Right renal pelvis (tissue), 4 donors: ENCODE measurements at regions not wholly inside any gene's neighbourhood (a gene's known extent, or its start where the extent isn't known, plus 50 kb on each side); places are given as distances from the start of the nearest gene placed in this dataset.
"Not testable (repeated sequence)": the region's sequence is repeated elsewhere in the genome, so short reads cannot be mapped to it uniquely, and the experiment has no call there.

Experiments
- DNase-seq, 4 donors: peaks; one replicate each; pipeline ENCODE4 v3.0.0-alpha.2; 2013; ENCODE audit warnings: low read depth in 4 of 4, low spot score in 3 of 4, missing footprints in 1 of 4

DNA sequence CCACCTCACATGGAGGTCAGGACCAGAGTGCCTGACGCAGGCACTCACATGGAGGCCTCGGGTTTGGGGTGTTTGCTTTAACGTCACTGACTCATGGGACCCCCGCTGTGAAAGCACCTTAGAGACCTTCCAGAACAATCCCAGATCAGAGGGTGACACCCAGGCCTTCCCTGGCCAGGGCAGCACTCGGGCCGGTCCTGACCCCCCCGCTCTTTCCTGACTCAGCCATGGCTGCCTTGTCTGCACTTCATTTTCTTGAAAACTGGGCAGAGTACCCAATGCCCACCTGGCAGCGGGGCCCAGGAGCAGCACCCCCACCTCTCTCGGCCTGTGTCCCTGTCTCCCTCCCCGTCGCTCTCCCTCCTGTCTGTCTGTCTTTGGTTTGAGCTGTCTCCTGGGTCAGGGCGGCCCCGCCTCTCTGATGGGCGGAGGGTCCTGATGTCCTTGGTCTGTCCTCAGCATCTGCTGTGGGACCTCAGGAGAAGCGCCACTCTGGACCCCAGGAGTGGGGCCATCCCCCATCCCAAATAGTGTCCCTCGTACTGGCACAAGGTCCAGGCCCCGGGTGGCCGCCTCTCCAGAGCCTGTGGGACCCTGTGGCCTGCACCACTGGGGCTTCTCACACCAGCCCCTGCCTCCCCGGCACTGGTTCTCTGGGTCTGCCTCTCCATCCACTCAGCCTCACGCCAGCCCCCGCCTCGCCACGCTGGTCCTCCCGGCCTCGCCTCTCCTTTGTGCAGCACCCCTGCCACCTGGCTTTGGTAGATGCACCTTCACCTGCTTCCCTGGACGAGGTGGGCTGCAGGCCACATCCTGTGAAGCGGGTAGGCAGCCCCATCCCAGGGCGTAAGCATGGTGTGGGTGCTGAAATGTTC lies 55.9 kb upstream of the ZNF469 start:
- no peak for DNase-seq

- DNase-seq: peak in 2 of 4 donors; percentile 23 to 29
These were observed 55.0 kb upstream of the ZNF469 start for GRCh38 chr16:88327561-88328312.

GRCh38 chr16:88328313-88328980 lies 54.3 kb upstream of the ZNF469 start:
- no peak for DNase-seq

DNA sequence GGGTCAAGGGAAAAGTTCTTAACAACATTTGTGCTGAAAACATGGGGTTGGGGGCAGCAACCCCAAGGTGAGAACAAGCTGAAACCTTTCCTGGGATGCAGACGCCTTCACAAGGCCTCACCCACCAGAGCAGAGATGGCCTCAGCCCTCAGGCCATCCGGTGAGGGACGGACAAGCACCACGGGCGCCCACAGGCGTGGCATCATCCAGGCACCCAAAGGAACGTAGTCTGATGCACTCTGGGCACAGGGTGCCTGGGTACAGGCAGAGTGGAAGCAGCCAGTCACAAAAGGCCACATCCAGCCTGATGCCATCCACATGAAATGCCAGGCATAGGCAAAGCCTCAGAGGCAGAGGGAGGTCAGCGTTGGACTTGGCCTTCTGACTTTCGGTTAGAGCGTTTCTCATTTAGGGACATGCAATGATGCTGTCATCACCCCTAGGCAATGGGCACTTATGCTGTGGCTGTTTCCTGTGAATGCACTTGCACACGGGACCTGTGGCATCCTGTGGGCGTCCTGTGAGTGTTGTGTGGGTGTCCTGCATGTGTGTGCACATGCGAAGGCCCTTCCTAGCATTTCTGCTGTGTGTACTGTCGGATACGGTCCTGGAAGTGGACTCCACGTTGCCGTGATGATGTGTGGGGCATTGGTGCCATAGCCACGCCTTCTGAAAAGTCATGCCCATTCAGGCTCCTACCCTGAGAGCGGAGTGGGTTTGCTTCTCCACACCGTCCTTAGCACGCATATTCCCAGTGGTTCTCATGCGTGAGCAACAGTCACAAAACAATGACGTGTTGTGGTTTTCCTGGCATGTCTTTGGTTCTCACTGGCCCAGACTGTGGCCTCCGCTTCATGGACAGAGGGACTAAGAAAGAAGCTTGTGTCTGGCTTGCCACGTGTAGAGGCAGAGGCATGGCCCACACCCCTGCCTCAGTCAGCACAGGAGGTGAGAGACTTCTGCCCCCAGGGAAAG lies 52.7 kb upstream of the ZNF469 start:
- no peak for DNase-seq

- DNase-seq: no peak
These were observed 51.5 kb upstream of the ZNF469 start for GRCh38 chr16:88330971-88331890.

- DNase-seq: no peak
These were observed 50.5 kb upstream of the ZNF469 start for GRCh38 chr16:88331989-88332920.

- DNase-seq: not testable (repeated sequence)
These were observed 49.6 kb upstream of the ZNF469 start for GRCh38 chr16:88332921-88333825.
